ENCODE measurements at regions not wholly inside any gene's neighbourhood (a gene's known extent, or its start where the extent isn't known, plus 50 kb on each side); places are given as distances from the start of the nearest gene placed in this dataset.
"Not testable (repeated sequence)": the region's sequence is repeated elsewhere in the genome, so short reads cannot be mapped to it uniquely, and the experiment has no call there.

DNA sequence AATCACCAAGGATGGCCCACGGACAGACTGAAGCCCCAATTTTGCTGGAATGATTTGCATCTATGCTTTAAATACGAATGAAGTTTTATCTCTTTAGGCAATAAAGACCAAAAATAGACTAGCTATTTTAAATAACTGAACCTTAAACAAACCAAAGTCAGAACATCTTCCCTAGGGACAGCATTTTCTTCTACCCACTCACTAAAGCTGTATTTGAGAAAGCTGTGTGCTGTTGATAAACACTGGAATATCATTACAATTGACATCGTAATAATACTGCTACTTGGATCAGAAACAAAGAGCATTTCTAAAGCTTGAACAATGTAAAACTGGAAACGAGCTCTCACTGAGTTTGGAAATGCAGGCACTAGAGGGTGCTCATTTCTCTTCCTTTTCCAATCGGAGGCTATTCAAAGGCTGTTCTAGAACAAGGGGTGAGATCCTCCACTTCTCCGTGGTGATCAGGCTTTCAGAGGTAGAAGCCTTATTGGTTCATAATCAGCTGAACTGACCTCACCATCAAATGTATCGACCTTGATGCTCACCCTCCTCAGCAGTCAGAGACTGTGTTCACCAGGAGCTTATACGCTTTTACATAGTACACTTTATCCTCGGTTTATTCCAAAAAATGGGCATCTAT, 225.3 kb upstream of the PRSS1 start:
- no peaks in the 10 kb centered on the region for H3K4me1 ChIP-seq
- no peak overlapping the region for H3K27ac ChIP-seq
- TF ChIP-seq, protein P1, sequence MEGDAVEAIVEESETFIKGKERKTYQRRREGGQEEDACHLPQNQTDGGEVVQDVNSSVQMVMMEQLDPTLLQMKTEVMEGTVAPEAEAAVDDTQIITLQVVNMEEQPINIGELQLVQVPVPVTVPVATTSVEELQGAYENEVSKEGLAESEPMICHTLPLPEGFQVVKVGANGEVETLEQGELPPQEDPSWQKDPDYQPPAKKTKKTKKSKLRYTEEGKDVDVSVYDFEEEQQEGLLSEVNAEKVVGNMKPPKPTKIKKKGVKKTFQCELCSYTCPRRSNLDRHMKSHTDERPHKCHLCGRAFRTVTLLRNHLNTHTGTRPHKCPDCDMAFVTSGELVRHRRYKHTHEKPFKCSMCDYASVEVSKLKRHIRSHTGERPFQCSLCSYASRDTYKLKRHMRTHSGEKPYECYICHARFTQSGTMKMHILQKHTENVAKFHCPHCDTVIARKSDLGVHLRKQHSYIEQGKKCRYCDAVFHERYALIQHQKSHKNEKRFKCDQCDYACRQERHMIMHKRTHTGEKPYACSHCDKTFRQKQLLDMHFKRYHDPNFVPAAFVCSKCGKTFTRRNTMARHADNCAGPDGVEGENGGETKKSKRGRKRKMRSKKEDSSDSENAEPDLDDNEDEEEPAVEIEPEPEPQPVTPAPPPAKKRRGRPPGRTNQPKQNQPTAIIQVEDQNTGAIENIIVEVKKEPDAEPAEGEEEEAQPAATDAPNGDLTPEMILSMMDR (IDR thresholded peaks at IDR 0.05), result no peak
- no peak for TF ChIP-seq POLR2A (IDR thresholded peaks at IDR 0.05)
- no peak for TF ChIP-seq POLR2AphosphoS5 (IDR thresholded peaks at IDR 0.05; ENCODE audit: insufficient read depth in 1 of 2, low read depth in 1 of 2)
- intact Hi-C loops (cut with DNase I), result no loop called here
- H3K27me3 ChIP-seq, result no peaks in the 10 kb centered on the region
- DNase-seq (ENCODE audit: extremely low spot score in 2 of 2), result no peak
- no peaks in the 10 kb centered on the region for H3K36me3 ChIP-seq
- no peaks in the 10 kb centered on the region for H3K9me3 ChIP-seq
- H3K4me3 ChIP-seq, result no peak overlapping the region

- no peaks in the 10 kb centered on the region for H3K36me3 ChIP-seq
- no peak overlapping the region for H3K4me3 ChIP-seq
- no peak for TF ChIP-seq POLR2AphosphoS5 (IDR thresholded peaks at IDR 0.05; ENCODE audit: insufficient read depth in 1 of 2, low read depth in 1 of 2)
- TF ChIP-seq POLR2A (IDR thresholded peaks at IDR 0.05), result no peak
- TF ChIP-seq, protein P1 (IDR thresholded peaks at IDR 0.05), result no peak
- H3K27me3 ChIP-seq, result no peaks in the 10 kb centered on the region
- no peak overlapping the region for H3K27ac ChIP-seq
- no peaks in the 10 kb centered on the region for H3K9me3 ChIP-seq
- intact Hi-C loops (cut with DNase I), result no loop called here
- H3K4me1 ChIP-seq, result no peaks in the 10 kb centered on the region
- no peak for DNase-seq (ENCODE audit: extremely low spot score in 2 of 2)
These were observed 226.5 kb upstream of the PRSS1 start for GRCh38 chr7:142522735-142523134.

DNA sequence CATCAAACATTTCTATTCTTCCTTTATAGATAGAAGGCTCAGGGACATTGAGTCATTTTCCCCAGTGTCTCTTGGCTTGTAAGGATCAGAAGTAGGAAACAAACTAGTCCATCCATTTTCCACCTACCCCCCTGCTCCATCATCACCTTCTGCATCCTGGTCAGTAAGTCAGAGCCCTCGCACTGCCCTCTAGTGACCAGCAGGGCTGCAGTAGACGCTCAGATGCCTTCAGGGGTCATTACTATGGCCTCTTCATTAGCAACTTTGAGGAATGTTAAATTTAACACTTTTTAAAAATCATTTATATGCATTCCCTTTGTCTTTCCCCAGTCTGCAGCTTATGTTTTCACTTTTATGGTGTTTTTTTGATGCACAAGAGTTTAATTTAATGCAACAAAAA, 228.4 kb upstream of the PRSS1 start:
- H3K4me3 ChIP-seq; H3K4me1 ChIP-seq; H3K27me3 ChIP-seq; H3K27ac ChIP-seq; H3K36me3 ChIP-seq; intact Hi-C loops (cut with DNase I); DNase-seq (ENCODE audit: extremely low spot score in 2 of 2); H3K9me3 ChIP-seq: not testable (repeated sequence)

DNA sequence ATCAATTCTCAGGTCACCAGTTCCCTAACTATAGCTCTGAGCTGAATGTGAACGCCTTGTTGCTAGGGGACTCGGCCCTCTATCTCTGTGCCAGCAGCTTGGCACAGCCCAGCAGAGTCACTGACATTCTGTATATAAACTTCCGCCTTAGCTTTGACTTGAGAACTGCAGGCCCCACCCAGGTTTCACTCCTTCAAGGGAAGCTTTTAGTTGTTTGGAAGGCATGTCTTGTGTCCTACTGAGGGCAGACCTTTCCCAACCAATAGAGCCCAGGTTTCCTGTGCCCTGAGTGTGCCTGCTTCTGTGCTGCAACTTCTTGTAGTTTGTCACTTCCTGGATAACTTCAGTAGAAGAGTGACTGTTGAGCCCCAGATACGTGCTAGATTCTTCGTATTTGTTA, 228.8 kb upstream of the PRSS1 start:
- H3K4me3 ChIP-seq; H3K27me3 ChIP-seq; H3K36me3 ChIP-seq; H3K27ac ChIP-seq; H3K9me3 ChIP-seq; H3K4me1 ChIP-seq; DNase-seq (ENCODE audit: extremely low spot score in 2 of 2); intact Hi-C loops (cut with DNase I): not testable (repeated sequence)

- H3K36me3 ChIP-seq, result no peaks in the 10 kb centered on the region
- no peak for DNase-seq (ENCODE audit: extremely low spot score in 2 of 2)
- H3K9me3 ChIP-seq, result no peaks in the 10 kb centered on the region
- no peak for TF ChIP-seq POLR2A (IDR thresholded peaks at IDR 0.05)
- TF ChIP-seq, protein P1 (IDR thresholded peaks at IDR 0.05), result no peak
- no peak for TF ChIP-seq POLR2AphosphoS5 (IDR thresholded peaks at IDR 0.05; ENCODE audit: insufficient read depth in 1 of 2, low read depth in 1 of 2)
- intact Hi-C loops (cut with DNase I), result no loop called here
- H3K4me1 ChIP-seq, result no peaks in the 10 kb centered on the region
- H3K27ac ChIP-seq, result no peak overlapping the region
- no peaks in the 10 kb centered on the region for H3K27me3 ChIP-seq
- no peak overlapping the region for H3K4me3 ChIP-seq
These were observed 229.9 kb upstream of the PRSS1 start for GRCh38 chr7:142519079-142520078.

- Histone ChIP-seq H3K27me3 (no peaks in the 10 kb centered on the region), H3K36me3 (no peaks in the 10 kb centered on the region), H3K27ac (no peak overlapping the region), H3K4me3 (no peak overlapping the region), H3K4me1 (no peaks in the 10 kb centered on the region), H3K9me3 (no peaks in the 10 kb centered on the region)
- DNase-seq (ENCODE audit: extremely low spot score in 2 of 2), result no peak
- TF ChIP-seq POLR2AphosphoS5 (IDR thresholded peaks at IDR 0.05; ENCODE audit: insufficient read depth in 1 of 2, low read depth in 1 of 2), result peak in 1 of 2 donors; percentile 23
- TF ChIP-seq, protein P1 (IDR thresholded peaks at IDR 0.05), result peak; percentile 32 to 64 (median 33)
- no peak for TF ChIP-seq POLR2A (IDR thresholded peaks at IDR 0.05)
- intact Hi-C loops (cut with DNase I), result no loop called here
These were observed 233.2 kb upstream of the PRSS1 start for GRCh38 chr7:142516038-142516501.

- H3K4me3 ChIP-seq; intact Hi-C loops (cut with DNase I); DNase-seq (ENCODE audit: extremely low spot score in 2 of 2); H3K9me3 ChIP-seq; H3K27me3 ChIP-seq; H3K4me1 ChIP-seq; H3K27ac ChIP-seq; H3K36me3 ChIP-seq: not testable (repeated sequence)
These were observed 234.6 kb upstream of the PRSS1 start for GRCh38 chr7:142514716-142515115.

Data from vagina (tissue), 2 donors.